ENCODE measurements at regions not wholly inside any gene's neighbourhood (a gene's known extent, or its start where the extent isn't known, plus 50 kb on each side); places are given as distances from the start of the nearest gene placed in this dataset.

DNA sequence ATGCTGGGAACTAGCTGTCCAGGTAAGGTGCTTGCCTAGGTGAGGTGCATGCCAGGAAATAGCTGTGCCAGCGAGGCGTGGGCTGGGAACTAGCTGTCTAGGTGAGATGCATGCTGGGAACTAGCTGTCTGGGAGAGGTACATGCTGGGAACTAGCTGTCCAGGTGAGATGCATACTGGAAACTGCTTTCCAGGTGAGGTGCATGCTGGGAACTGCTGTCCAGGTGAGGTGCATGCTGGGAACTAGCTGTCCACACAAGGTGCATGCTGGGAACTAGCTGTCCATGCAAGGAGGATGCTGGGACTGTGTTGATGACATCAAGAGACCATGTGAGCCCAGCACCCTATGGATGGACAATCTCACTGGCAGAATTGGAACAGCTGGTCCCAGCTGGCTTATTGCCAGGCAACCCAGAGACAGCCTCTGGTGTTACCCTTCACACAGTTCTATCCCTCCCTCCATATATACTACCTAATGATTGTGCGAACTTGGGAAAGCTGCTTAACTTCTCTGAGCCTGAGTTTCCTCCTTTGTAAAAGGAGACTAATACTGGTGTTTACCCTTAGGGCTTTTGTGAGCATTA is 479.9 kb upstream of the RBFOX1 start:
- Histone ChIP-seq H3K36me3 (ENCODE audit: control insufficient read depth, insufficient read depth, low read length) (no peaks in the 10 kb centered on the region), H3K27me3 (ENCODE audit: control insufficient read depth, insufficient read depth, low read length) (no peaks in the 10 kb centered on the region), H3K4me2 (ENCODE audit: extremely low read depth, insufficient read depth, low read length) (no peak overlapping the region), H3K4me3 (replicated peaks in 1 of 4; ENCODE audit: control extremely low read depth in 1 of 4, insufficient read depth in 1 of 4, low read depth in 3 of 4, low read length in 4 of 4) (no peak overlapping the region), H3K9ac (ENCODE audit: insufficient read depth, low read length) (no peak overlapping the region), H3K4me1 (ENCODE audit: control insufficient read depth, extremely low read depth, insufficient read depth, low read length) (no peaks in the 10 kb centered on the region), H3K27ac (ENCODE audit: insufficient read depth, low read length) (no peak overlapping the region), H3K9me3 (ENCODE audit: control insufficient read depth, insufficient read depth, low read depth, low read length) (no peaks in the 10 kb centered on the region), H4K20me1 (ENCODE audit: control insufficient read depth, extremely low read depth, insufficient read depth, low read length) (no peaks in the 10 kb centered on the region), H2AFZ (ENCODE audit: low read length) (no peak overlapping the region), H3K79me2 (ENCODE audit: control insufficient read depth, insufficient read depth, low read length) (no peaks in the 10 kb centered on the region)
- no peak for DNase-seq (ENCODE audit: low read depth in 2 of 2)
- TF ChIP-seq, protein P1, sequence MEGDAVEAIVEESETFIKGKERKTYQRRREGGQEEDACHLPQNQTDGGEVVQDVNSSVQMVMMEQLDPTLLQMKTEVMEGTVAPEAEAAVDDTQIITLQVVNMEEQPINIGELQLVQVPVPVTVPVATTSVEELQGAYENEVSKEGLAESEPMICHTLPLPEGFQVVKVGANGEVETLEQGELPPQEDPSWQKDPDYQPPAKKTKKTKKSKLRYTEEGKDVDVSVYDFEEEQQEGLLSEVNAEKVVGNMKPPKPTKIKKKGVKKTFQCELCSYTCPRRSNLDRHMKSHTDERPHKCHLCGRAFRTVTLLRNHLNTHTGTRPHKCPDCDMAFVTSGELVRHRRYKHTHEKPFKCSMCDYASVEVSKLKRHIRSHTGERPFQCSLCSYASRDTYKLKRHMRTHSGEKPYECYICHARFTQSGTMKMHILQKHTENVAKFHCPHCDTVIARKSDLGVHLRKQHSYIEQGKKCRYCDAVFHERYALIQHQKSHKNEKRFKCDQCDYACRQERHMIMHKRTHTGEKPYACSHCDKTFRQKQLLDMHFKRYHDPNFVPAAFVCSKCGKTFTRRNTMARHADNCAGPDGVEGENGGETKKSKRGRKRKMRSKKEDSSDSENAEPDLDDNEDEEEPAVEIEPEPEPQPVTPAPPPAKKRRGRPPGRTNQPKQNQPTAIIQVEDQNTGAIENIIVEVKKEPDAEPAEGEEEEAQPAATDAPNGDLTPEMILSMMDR (conservative IDR thresholded peaks at IDR 0.05 in 1 of 2, IDR thresholded peaks at IDR 0.05 in 1 of 2; ENCODE audit: low read depth in 1 of 2, low read length in 2 of 2) = no peak
- no peak for TF ChIP-seq EZH2 (IDR thresholded peaks at IDR 0.05; ENCODE audit: low read length, missing control alignments)

DNA sequence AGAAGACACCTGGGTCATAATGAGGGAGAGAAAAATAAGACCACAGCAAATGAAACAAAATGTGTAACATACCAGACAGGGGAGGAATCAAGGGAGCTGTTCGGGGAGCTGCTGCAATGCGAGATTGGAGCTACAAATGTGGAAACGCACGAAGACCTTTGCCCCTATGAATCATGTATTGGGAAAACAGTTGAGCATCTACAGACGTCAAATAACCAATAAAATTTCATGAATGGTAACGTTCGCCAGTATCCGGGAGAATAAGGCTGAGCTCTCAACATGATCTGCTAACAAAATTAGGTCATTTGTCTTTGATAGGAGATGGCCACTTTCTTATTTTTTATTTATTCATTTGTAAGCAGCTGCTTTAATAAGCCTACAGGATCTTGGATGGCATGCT is 486.2 kb upstream of the RBFOX1 start:
- no peak overlapping the region for H2AFZ ChIP-seq (ENCODE audit: low read length)
- TF ChIP-seq, protein P1 (conservative IDR thresholded peaks at IDR 0.05 in 1 of 2, IDR thresholded peaks at IDR 0.05 in 1 of 2; ENCODE audit: low read depth in 1 of 2, low read length in 2 of 2) = no peak
- no peak for TF ChIP-seq EZH2 (IDR thresholded peaks at IDR 0.05; ENCODE audit: low read length, missing control alignments)
- H3K4me2 ChIP-seq (ENCODE audit: extremely low read depth, insufficient read depth, low read length) = no peak overlapping the region
- no peaks in the 10 kb centered on the region for H4K20me1 ChIP-seq (ENCODE audit: control insufficient read depth, extremely low read depth, insufficient read depth, low read length)
- H3K79me2 ChIP-seq (ENCODE audit: control insufficient read depth, insufficient read depth, low read length) = no peaks in the 10 kb centered on the region
- DNase-seq (ENCODE audit: low read depth in 2 of 2) = no peak
- H3K4me1 ChIP-seq (ENCODE audit: control insufficient read depth, extremely low read depth, insufficient read depth, low read length) = no peaks in the 10 kb centered on the region
- H3K9ac ChIP-seq (ENCODE audit: insufficient read depth, low read length) = no peak overlapping the region
- no peaks in the 10 kb centered on the region for H3K9me3 ChIP-seq (ENCODE audit: control insufficient read depth, insufficient read depth, low read depth, low read length)
- H3K36me3 ChIP-seq (ENCODE audit: control insufficient read depth, insufficient read depth, low read length) = no peaks in the 10 kb centered on the region
- H3K27ac ChIP-seq (ENCODE audit: insufficient read depth, low read length) = no peak overlapping the region
- H3K27me3 ChIP-seq (ENCODE audit: control insufficient read depth, insufficient read depth, low read length) = no peaks in the 10 kb centered on the region
- H3K4me3 ChIP-seq (replicated peaks in 1 of 4; ENCODE audit: control extremely low read depth in 1 of 4, insufficient read depth in 1 of 4, low read depth in 3 of 4, low read length in 4 of 4) = no peak overlapping the region

DNA sequence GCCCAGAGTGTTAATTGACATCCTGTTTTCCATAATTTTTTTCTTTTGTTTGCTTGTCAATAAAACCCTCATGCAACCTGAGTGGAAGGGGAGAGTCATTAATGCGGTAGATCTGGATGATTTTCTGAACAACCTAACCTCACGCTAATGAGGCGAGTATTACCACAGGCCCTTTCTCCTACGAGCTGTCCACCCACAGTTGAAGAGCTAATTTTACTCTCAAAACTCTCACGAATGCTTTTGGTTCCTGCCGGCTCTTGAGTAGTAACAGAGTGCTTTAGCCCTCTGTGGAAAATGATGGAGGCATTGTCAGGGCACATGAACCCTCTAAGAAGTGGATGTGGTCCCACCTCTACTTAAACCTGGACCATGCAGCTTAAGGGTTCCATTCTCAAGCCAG is 491.3 kb upstream of the RBFOX1 start:
- Histone ChIP-seq H3K79me2 (ENCODE audit: control insufficient read depth, insufficient read depth, low read length) (no peaks in the 10 kb centered on the region), H3K4me2 (ENCODE audit: extremely low read depth, insufficient read depth, low read length) (no peak overlapping the region), H3K4me1 (ENCODE audit: control insufficient read depth, extremely low read depth, insufficient read depth, low read length) (no peaks in the 10 kb centered on the region), H3K4me3 (replicated peaks in 1 of 4; ENCODE audit: control extremely low read depth in 1 of 4, insufficient read depth in 1 of 4, low read depth in 3 of 4, low read length in 4 of 4) (no peak overlapping the region), H3K27ac (ENCODE audit: insufficient read depth, low read length) (no peak overlapping the region), H3K9ac (ENCODE audit: insufficient read depth, low read length) (no peak overlapping the region), H2AFZ (ENCODE audit: low read length) (no peak overlapping the region), H4K20me1 (ENCODE audit: control insufficient read depth, extremely low read depth, insufficient read depth, low read length) (no peaks in the 10 kb centered on the region), H3K9me3 (ENCODE audit: control insufficient read depth, insufficient read depth, low read depth, low read length) (no peaks in the 10 kb centered on the region), H3K27me3 (ENCODE audit: control insufficient read depth, insufficient read depth, low read length) (no peaks in the 10 kb centered on the region), H3K36me3 (ENCODE audit: control insufficient read depth, insufficient read depth, low read length) (no peaks in the 10 kb centered on the region)
- no peak for TF ChIP-seq EZH2 (IDR thresholded peaks at IDR 0.05; ENCODE audit: low read length, missing control alignments)
- TF ChIP-seq, protein P1 (conservative IDR thresholded peaks at IDR 0.05 in 1 of 2, IDR thresholded peaks at IDR 0.05 in 1 of 2; ENCODE audit: low read depth in 1 of 2, low read length in 2 of 2) = no peak
- no peak for DNase-seq (ENCODE audit: low read depth in 2 of 2)

Measured in fibroblast of lung (primary cell).